ENCODE measurements at regions not wholly inside any gene's neighbourhood (a gene's known extent, or its start where the extent isn't known, plus 50 kb on each side); places are given as distances from the start of the nearest gene placed in this dataset.

GRCh38 chr6:133835901-133836300 lies 53.0 kb upstream of the TCF21 start:
- H3K36me3 ChIP-seq (ENCODE audit: insufficient read depth in 1 of 2, low read depth in 1 of 2) = no peaks in the 10 kb centered on the region
- H3K27ac ChIP-seq = no peak overlapping the region
- no peak for TF ChIP-seq CTCF (IDR thresholded peaks at IDR 0.05)
- no peaks in the 10 kb centered on the region for H3K9me3 ChIP-seq
- H3K27me3 ChIP-seq (ENCODE audit: insufficient read depth in 3 of 3, low read length in 2 of 3) = peaks cover 0 to 4% (median 3%) of the 10 kb centered on the region in 3 donors
- 85 to 97% (median 89%) methylated on average over 4 of the region's 4 CpGs for WGBS, 3 donors
- ATAC-seq (no peak), DNase-seq (no peak)
- intact Hi-C loops (cut with DNase I) = loop anchor here in 1 of 2 donors (5.0 to 10.0 kb wide), 2 partner anchors 81 to 261 kb away; no protein-coding TSS in a partner anchor
- H3K4me1 ChIP-seq = no peaks in the 10 kb centered on the region
- H3K4me3 ChIP-seq = no peak overlapping the region

- H3K27me3 ChIP-seq (ENCODE audit: insufficient read depth in 3 of 3, low read length in 2 of 3) = peaks cover 0 to 4% (median 3%) of the 10 kb centered on the region in 3 donors
- H3K9me3 ChIP-seq = no peaks in the 10 kb centered on the region
- H3K36me3 ChIP-seq (ENCODE audit: insufficient read depth in 1 of 2, low read depth in 1 of 2) = no peaks in the 10 kb centered on the region
- ATAC-seq (peak in 3 of 4 donors; percentile 49 to 78 (median 61)), DNase-seq (peak; percentile 40 to 59)
- H3K4me3 ChIP-seq = peak overlapping the region; percentile 63
- intact Hi-C loops (cut with DNase I) = loop anchor here in 1 of 2 donors (5.0 to 10.0 kb wide), 2 partner anchors 79 to 263 kb away; no protein-coding TSS in a partner anchor
- 9 to 18% (median 12%) methylated on average over 30 of the region's 30 CpGs for WGBS, 3 donors
- TF ChIP-seq CTCF (IDR thresholded peaks at IDR 0.05) = peak; percentile 61
- no peaks in the 10 kb centered on the region for H3K4me1 ChIP-seq
- H3K27ac ChIP-seq = no peak overlapping the region
Measured at GRCh38 chr6:133837801-133838349, 51.0 kb upstream of the TCF21 start.

Data from psoas muscle (tissue), 7 donors.